G401 (cell line): ENCODE measurements at regions not wholly inside any gene's neighbourhood (a gene's known extent, or its start where the extent isn't known, plus 50 kb on each side); places are given as distances from the start of the nearest gene placed in this dataset.

Experiments
- DNase-seq: peaks from one replicate; pipeline ENCODE4 v3.0.0-alpha.2; 2015; ENCODE audit warnings: low spot score
- in situ Hi-C: cut with HindIII; loops from 2 replicates; pipeline ENCODE4 v1.10.0; 2016; ENCODE audit warnings: low sequenced_read_pairs, mixed read lengths

- no peak for DNase-seq
- in situ Hi-C loops = no loop called here
These were observed 229.1 kb upstream of the ZBED5 start for GRCh38 chr11:11086979-11087378.

- in situ Hi-C loops = no loop called here
- DNase-seq = no peak
These were observed 227.7 kb upstream of the ZBED5 start for GRCh38 chr11:11085580-11085979.

- no peak for DNase-seq
- in situ Hi-C loops = no loop called here
These were observed 226.5 kb upstream of the ZBED5 start for GRCh38 chr11:11084337-11084736.

- DNase-seq = no peak
- in situ Hi-C loops = no loop called here
These were observed 225.6 kb upstream of the ZBED5 start for GRCh38 chr11:11083441-11083840.

GRCh38 chr11:11082646-11083045, 224.8 kb upstream of the ZBED5 start:
- in situ Hi-C loops = no loop called here

GRCh38 chr11:11081776-11082175, 223.9 kb upstream of the ZBED5 start:
- in situ Hi-C loops = no loop called here
- no peak for DNase-seq

More at GRCh38 chr11:11082646-11083045, 224.8 kb upstream of the ZBED5 start:
- no peak for DNase-seq

- in situ Hi-C loops = no loop called here
- DNase-seq = no peak
These were observed 223.4 kb upstream of the ZBED5 start for GRCh38 chr11:11081288-11081687.

GRCh38 chr11:11078344-11079086, 220.7 kb upstream of the ZBED5 start:
- DNase-seq = peak; percentile 27
- in situ Hi-C loops = no loop called here

GRCh38 chr11:11077898-11078297, 220.0 kb upstream of the ZBED5 start:
- no peak for DNase-seq
- in situ Hi-C loops = no loop called here

GRCh38 chr11:11076879-11077278, 219.0 kb upstream of the ZBED5 start:
- no peak for DNase-seq
- in situ Hi-C loops = no loop called here

GRCh38 chr11:11076276-11076675, 218.4 kb upstream of the ZBED5 start:
- no peak for DNase-seq
- in situ Hi-C loops = no loop called here

- in situ Hi-C loops = no loop called here
- DNase-seq = no peak
These were observed 217.8 kb upstream of the ZBED5 start for GRCh38 chr11:11075515-11076171.

GRCh38 chr11:11074686-11075335, 217.0 kb upstream of the ZBED5 start:
- in situ Hi-C loops = no loop called here
- peak; percentile 58 for DNase-seq

GRCh38 chr11:11073996-11074395, 216.1 kb upstream of the ZBED5 start:
- peak; percentile 28 for DNase-seq
- in situ Hi-C loops = no loop called here

- in situ Hi-C loops = no loop called here
- no peak for DNase-seq
These were observed 214.2 kb upstream of the ZBED5 start for GRCh38 chr11:11072067-11072466.

GRCh38 chr11:11071486-11071885, 213.6 kb upstream of the ZBED5 start:
- in situ Hi-C loops = no loop called here
- peak; percentile 62 for DNase-seq

- in situ Hi-C loops = no loop called here
- no peak for DNase-seq
These were observed 213.1 kb upstream of the ZBED5 start for GRCh38 chr11:11070976-11071375.

GRCh38 chr11:11069841-11070835, 212.3 kb upstream of the ZBED5 start:
- in situ Hi-C loops = no loop called here
- DNase-seq = no peak

- in situ Hi-C loops = no loop called here
- no peak for DNase-seq
These were observed 210.3 kb upstream of the ZBED5 start for GRCh38 chr11:11068113-11068512.
